Cerebellar cortex (tissue), 1 donor: ENCODE measurements at regions not wholly inside any gene's neighbourhood (a gene's known extent, or its start where the extent isn't known, plus 50 kb on each side); places are given as distances from the start of the nearest gene placed in this dataset.
"Not testable (repeated sequence)": the region's sequence is repeated elsewhere in the genome, so short reads cannot be mapped to it uniquely, and the experiment has no call there.

Experiments used
- DNase-seq: peaks from one replicate; pipeline ENCODE4 v3.0.0-alpha.2; 2015; ENCODE audit warnings: low spot score

GRCh38 chr6:141969768-141970415 is 162.8 kb upstream of the GJE1 start:
- DNase-seq: not testable (repeated sequence)

GRCh38 chr6:141969201-141969600 is 163.5 kb upstream of the GJE1 start:
- DNase-seq: no peak

- DNase-seq: no peak
Measured at GRCh38 chr6:141968632-141969031, 164.1 kb upstream of the GJE1 start.

- DNase-seq: no peak
Measured at GRCh38 chr6:141965016-141965545, 167.6 kb upstream of the GJE1 start.

GRCh38 chr6:141963543-141964295 is 169.0 kb upstream of the GJE1 start:
- DNase-seq: no peak

- no peak for DNase-seq
Measured at GRCh38 chr6:141957271-141957670, 175.5 kb upstream of the GJE1 start.

- DNase-seq: no peak
Measured at GRCh38 chr6:141956868-141957267, 175.9 kb upstream of the GJE1 start.

GRCh38 chr6:141956046-141956761 is 176.5 kb upstream of the GJE1 start:
- DNase-seq: no peak

- DNase-seq: no peak
Measured at GRCh38 chr6:141953072-141953471, 179.7 kb upstream of the GJE1 start.

GRCh38 chr6:141946502-141946901 is 186.2 kb upstream of the GJE1 start:
- DNase-seq: no peak

- no peak for DNase-seq
Measured at GRCh38 chr6:141938664-141939063, 194.1 kb upstream of the GJE1 start.

- DNase-seq: no peak
Measured at GRCh38 chr6:141932685-141933084, 200.0 kb upstream of the GJE1 start.

GRCh38 chr6:141926200-141926900 is 206.4 kb upstream of the GJE1 start:
- DNase-seq: not testable (repeated sequence)

GRCh38 chr6:141925001-141925400 is 207.7 kb upstream of the GJE1 start:
- no peak for DNase-seq

GRCh38 chr6:141922898-141923297 is 209.8 kb upstream of the GJE1 start:
- DNase-seq: no peak

GRCh38 chr6:141916682-141917505 is 215.8 kb upstream of the GJE1 start:
- not testable (repeated sequence) for DNase-seq

- no peak for DNase-seq
Measured at GRCh38 chr6:141914646-141915045, 218.1 kb upstream of the GJE1 start.

GRCh38 chr6:141906569-141907080 is 226.1 kb upstream of the GJE1 start:
- no peak for DNase-seq

GRCh38 chr6:141890661-141891060 is 242.1 kb upstream of the GJE1 start:
- no peak for DNase-seq

GRCh38 chr6:141884850-141885249 is 247.9 kb upstream of the GJE1 start:
- DNase-seq: no peak

- DNase-seq: no peak
Measured at GRCh38 chr6:141878686-141879085, 254.0 kb upstream of the GJE1 start.
